GM23338 (cell line): ENCODE measurements at regions not wholly inside any gene's neighbourhood (a gene's known extent, or its start where the extent isn't known, plus 50 kb on each side); places are given as distances from the start of the nearest gene placed in this dataset.

Experiments
- CREB1 ChIP-seq: fragments of 250-450 bp; sonication (Bioruptor Pico); IDR thresholded peaks from 2 replicates; pipeline ENCODE4 v1.5.0; 2020; ENCODE audit warnings: low read depth, mild to moderate bottlenecking, moderate library complexity
- EZH2 ChIP-seq: fragments of 200-600 bp; sonication (generic); IDR thresholded peaks from one replicate; pipeline ENCODE4 v1.8.0; 2017; ENCODE audit warnings: antibody characterized with exemption, mild to moderate bottlenecking, low read depth; ENCODE audit not compliant: unreplicated experiment
- EZH2phosphoT487 ChIP-seq: fragments of 200-600 bp; sonication (generic); IDR thresholded peaks from one replicate; pipeline ENCODE4 v1.8.1; 2018; ENCODE audit warnings: antibody characterized with exemption; ENCODE audit not compliant: unreplicated experiment
- JUNB ChIP-seq: IDR thresholded peaks from one replicate; pipeline ENCODE4 v1.6.1; 2016; ENCODE audit warnings: antibody characterized with exemption; ENCODE audit not compliant: unreplicated experiment
- NANOG ChIP-seq: IDR thresholded peaks from 2 replicates; pipeline ENCODE4 v1.6.1; 2016; ENCODE audit warnings: antibody characterized with exemption, borderline replicate concordance
- POLR2AphosphoS5 ChIP-seq: IDR thresholded peaks from 2 replicates; pipeline ENCODE4 v1.6.1; 2016; ENCODE audit warnings: antibody characterized with exemption, low read depth
- STAT1 ChIP-seq: IDR thresholded peaks from one replicate; pipeline ENCODE4 v1.6.1; 2016; ENCODE audit warnings: antibody characterized with exemption; ENCODE audit not compliant: unreplicated experiment
- TF ChIP-seq, protein P1 (sequence below), 2 experiments: fragments of 200-600 bp in 1 of 2; sonication (generic) in 1 of 2; conservative IDR thresholded peaks; 2 replicates each; pipeline versions ENCODE4 v1.5.1 to v1.6.1; 2016 to 2017; ENCODE audit warnings: antibody characterized with exemption in 2 of 2, low read depth in 2 of 2, mild to moderate bottlenecking in 2 of 2, moderate library complexity in 1 of 2
- TF ChIP-seq, protein P2 (sequence below): IDR thresholded peaks from one replicate; pipeline ENCODE4 v1.6.1; 2018; ENCODE audit warnings: antibody characterized with exemption; ENCODE audit not compliant: unreplicated experiment
- TF ChIP-seq, protein P3 (sequence below): IDR thresholded peaks from 2 replicates; pipeline ENCODE4 v1.6.1; 2016; ENCODE audit warnings: antibody characterized with exemption
- TF ChIP-seq, protein P4 (sequence below): fragments of 250-450 bp; sonication (Bioruptor Pico); IDR thresholded peaks from 2 replicates; pipeline ENCODE4 v1.5.0; 2020; ENCODE audit warnings: mild to moderate bottlenecking, moderate library complexity

DNA sequence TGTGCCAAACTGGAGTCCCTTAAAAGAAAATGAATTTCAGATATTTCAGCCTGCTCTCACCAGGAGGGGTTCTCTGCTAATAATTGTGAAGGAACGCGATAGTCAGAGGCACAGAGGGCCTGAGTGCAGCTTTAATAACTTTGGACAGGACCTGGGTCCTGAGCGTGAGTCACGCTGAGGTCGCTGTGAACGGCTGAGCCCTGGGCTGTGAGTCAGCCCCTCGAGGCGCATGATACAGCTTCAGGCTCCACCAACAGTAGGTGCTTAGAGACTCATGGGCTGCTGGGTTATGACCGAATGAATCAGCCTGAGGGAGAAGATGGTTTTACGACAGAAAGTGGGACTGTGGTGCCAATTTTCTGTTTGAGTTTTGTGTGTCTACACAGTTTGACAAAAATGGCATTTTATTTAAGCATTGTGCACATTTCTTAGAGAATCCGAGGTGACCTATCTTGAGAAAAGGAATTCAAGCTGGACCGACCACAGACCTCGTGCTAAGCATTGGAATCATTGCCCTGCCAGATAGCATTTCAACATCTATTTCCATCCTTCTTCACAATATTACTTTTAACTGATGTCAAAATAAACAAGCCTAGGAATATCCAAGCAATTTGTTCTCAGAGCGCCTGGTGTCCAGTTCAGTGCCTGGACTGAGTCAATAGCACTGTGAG, 183.0 kb downstream of the THBS2 start:
- TF ChIP-seq EZH2 (no peak), POLR2AphosphoS5 (no peak), EZH2phosphoT487 (no peak), JUNB (no peak), STAT1 (no peak), NANOG (no peak), CREB1 (CRISPR knock-in tag) (no peak)
- TF ChIP-seq, protein P1, sequence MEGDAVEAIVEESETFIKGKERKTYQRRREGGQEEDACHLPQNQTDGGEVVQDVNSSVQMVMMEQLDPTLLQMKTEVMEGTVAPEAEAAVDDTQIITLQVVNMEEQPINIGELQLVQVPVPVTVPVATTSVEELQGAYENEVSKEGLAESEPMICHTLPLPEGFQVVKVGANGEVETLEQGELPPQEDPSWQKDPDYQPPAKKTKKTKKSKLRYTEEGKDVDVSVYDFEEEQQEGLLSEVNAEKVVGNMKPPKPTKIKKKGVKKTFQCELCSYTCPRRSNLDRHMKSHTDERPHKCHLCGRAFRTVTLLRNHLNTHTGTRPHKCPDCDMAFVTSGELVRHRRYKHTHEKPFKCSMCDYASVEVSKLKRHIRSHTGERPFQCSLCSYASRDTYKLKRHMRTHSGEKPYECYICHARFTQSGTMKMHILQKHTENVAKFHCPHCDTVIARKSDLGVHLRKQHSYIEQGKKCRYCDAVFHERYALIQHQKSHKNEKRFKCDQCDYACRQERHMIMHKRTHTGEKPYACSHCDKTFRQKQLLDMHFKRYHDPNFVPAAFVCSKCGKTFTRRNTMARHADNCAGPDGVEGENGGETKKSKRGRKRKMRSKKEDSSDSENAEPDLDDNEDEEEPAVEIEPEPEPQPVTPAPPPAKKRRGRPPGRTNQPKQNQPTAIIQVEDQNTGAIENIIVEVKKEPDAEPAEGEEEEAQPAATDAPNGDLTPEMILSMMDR (conservative IDR thresholded peaks at IDR 0.05; ENCODE audit: low read depth in 2 of 2) = no peak
- TF ChIP-seq, protein P2, sequence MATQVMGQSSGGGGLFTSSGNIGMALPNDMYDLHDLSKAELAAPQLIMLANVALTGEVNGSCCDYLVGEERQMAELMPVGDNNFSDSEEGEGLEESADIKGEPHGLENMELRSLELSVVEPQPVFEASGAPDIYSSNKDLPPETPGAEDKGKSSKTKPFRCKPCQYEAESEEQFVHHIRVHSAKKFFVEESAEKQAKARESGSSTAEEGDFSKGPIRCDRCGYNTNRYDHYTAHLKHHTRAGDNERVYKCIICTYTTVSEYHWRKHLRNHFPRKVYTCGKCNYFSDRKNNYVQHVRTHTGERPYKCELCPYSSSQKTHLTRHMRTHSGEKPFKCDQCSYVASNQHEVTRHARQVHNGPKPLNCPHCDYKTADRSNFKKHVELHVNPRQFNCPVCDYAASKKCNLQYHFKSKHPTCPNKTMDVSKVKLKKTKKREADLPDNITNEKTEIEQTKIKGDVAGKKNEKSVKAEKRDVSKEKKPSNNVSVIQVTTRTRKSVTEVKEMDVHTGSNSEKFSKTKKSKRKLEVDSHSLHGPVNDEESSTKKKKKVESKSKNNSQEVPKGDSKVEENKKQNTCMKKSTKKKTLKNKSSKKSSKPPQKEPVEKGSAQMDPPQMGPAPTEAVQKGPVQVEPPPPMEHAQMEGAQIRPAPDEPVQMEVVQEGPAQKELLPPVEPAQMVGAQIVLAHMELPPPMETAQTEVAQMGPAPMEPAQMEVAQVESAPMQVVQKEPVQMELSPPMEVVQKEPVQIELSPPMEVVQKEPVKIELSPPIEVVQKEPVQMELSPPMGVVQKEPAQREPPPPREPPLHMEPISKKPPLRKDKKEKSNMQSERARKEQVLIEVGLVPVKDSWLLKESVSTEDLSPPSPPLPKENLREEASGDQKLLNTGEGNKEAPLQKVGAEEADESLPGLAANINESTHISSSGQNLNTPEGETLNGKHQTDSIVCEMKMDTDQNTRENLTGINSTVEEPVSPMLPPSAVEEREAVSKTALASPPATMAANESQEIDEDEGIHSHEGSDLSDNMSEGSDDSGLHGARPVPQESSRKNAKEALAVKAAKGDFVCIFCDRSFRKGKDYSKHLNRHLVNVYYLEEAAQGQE = no peak
- TF ChIP-seq, protein P3, sequence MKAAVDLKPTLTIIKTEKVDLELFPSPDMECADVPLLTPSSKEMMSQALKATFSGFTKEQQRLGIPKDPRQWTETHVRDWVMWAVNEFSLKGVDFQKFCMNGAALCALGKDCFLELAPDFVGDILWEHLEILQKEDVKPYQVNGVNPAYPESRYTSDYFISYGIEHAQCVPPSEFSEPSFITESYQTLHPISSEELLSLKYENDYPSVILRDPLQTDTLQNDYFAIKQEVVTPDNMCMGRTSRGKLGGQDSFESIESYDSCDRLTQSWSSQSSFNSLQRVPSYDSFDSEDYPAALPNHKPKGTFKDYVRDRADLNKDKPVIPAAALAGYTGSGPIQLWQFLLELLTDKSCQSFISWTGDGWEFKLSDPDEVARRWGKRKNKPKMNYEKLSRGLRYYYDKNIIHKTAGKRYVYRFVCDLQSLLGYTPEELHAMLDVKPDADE = no peak
- TF ChIP-seq, protein P4, sequence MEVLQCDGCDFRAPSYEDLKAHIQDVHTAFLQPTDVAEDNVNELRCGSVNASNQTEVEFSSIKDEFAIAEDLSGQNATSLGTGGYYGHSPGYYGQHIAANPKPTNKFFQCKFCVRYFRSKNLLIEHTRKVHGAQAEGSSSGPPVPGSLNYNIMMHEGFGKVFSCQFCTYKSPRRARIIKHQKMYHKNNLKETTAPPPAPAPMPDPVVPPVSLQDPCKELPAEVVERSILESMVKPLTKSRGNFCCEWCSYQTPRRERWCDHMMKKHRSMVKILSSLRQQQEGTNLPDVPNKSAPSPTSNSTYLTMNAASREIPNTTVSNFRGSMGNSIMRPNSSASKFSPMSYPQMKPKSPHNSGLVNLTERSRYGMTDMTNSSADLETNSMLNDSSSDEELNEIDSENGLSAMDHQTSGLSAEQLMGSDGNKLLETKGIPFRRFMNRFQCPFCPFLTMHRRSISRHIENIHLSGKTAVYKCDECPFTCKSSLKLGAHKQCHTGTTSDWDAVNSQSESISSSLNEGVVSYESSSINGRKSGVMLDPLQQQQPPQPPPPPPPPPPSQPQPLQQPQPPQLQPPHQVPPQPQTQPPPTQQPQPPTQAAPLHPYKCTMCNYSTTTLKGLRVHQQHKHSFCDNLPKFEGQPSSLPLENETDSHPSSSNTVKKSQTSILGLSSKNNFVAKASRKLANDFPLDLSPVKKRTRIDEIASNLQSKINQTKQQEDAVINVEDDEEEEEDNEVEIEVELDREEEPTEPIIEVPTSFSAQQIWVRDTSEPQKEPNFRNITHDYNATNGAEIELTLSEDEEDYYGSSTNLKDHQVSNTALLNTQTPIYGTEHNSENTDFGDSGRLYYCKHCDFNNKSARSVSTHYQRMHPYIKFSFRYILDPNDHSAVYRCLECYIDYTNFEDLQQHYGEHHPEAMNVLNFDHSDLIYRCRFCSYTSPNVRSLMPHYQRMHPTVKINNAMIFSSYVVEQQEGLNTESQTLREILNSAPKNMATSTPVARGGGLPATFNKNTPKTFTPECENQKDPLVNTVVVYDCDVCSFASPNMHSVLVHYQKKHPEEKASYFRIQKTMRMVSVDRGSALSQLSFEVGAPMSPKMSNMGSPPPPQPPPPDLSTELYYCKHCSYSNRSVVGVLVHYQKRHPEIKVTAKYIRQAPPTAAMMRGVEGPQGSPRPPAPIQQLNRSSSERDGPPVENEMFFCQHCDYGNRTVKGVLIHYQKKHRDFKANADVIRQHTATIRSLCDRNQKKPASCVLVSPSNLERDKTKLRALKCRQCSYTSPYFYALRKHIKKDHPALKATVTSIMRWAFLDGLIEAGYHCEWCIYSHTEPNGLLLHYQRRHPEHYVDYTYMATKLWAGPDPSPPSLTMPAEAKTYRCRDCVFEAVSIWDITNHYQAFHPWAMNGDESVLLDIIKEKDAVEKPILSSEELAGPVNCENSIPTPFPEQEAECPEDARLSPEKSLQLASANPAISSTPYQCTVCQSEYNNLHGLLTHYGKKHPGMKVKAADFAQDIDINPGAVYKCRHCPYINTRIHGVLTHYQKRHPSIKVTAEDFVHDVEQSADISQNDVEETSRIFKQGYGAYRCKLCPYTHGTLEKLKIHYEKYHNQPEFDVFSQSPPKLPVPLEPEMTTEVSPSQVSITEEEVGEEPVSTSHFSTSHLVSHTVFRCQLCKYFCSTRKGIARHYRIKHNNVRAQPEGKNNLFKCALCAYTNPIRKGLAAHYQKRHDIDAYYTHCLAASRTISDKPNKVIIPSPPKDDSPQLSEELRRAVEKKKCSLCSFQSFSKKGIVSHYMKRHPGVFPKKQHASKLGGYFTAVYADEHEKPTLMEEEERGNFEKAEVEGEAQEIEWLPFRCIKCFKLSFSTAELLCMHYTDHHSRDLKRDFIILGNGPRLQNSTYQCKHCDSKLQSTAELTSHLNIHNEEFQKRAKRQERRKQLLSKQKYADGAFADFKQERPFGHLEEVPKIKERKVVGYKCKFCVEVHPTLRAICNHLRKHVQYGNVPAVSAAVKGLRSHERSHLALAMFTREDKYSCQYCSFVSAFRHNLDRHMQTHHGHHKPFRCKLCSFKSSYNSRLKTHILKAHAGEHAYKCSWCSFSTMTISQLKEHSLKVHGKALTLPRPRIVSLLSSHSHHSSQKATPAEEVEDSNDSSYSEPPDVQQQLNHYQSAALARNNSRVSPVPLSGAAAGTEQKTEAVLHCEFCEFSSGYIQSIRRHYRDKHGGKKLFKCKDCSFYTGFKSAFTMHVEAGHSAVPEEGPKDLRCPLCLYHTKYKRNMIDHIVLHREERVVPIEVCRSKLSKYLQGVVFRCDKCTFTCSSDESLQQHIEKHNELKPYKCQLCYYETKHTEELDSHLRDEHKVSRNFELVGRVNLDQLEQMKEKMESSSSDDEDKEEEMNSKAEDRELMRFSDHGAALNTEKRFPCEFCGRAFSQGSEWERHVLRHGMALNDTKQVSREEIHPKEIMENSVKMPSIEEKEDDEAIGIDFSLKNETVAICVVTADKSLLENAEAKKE (CRISPR knock-in tag) = no peak
